ENCODE measurements at regions not wholly inside any gene's neighbourhood (a gene's known extent, or its start where the extent isn't known, plus 50 kb on each side); places are given as distances from the start of the nearest gene placed in this dataset.

GRCh38 chr3:31369637-31370379 lies 162.9 kb upstream of the STT3B start:
- ChIA-PET CTCF (interaction anchor here (2.1 kb wide), 1 partner anchor 9 kb away, joined by 4 read pairs; no protein-coding TSS in a partner anchor), POLR2A (no interaction called here)
- no peaks in the 10 kb centered on the region for H3K36me3 ChIP-seq (ENCODE audit: control insufficient read depth in 2 of 2, extremely low read depth in 1 of 2, insufficient read depth in 2 of 2, low read length in 2 of 2)
- no TSS peak for BruUV-seq (replicated peaks)
- no peak for FAIRE-seq
- no peak overlapping the region for H3K4me3 ChIP-seq (replicated peaks in 1 of 3; ENCODE audit: insufficient read depth in 1 of 3, low read depth in 1 of 3, low read length in 3 of 3)
- H4K20me1 ChIP-seq (replicated peaks; ENCODE audit: control insufficient read depth, extremely low read depth, insufficient read depth, low read length): no peaks in the 10 kb centered on the region
- TF ChIP-seq MYC (IDR thresholded peaks at IDR 0.05; ENCODE audit: low read depth, low read length) (no peak), EZH2 (IDR thresholded peaks at IDR 0.05; ENCODE audit: borderline replicate concordance, low read depth, low read length, severe bottlenecking) (no peak), POLR2AphosphoS5 (IDR thresholded peaks at IDR 0.05; ENCODE audit: insufficient read depth, low read depth, low read length) (no peak), GATA2 (IDR thresholded peaks at IDR 0.05; ENCODE audit: insufficient read depth, insufficient read length, low read depth, low read length) (no peak), JUN (IDR thresholded peaks at IDR 0.05; ENCODE audit: borderline replicate concordance, insufficient read depth, insufficient read length, low read depth) (no peak), MAX (IDR thresholded peaks at IDR 0.05; ENCODE audit: insufficient read depth, insufficient read length) (no peak), POLR2A (IDR thresholded peaks at IDR 0.05; ENCODE audit: low read depth, low read length) (no peak), FOS (IDR thresholded peaks at IDR 0.05; ENCODE audit: borderline replicate concordance, insufficient read depth, low read length) (no peak)
- TF ChIP-seq, protein P1, sequence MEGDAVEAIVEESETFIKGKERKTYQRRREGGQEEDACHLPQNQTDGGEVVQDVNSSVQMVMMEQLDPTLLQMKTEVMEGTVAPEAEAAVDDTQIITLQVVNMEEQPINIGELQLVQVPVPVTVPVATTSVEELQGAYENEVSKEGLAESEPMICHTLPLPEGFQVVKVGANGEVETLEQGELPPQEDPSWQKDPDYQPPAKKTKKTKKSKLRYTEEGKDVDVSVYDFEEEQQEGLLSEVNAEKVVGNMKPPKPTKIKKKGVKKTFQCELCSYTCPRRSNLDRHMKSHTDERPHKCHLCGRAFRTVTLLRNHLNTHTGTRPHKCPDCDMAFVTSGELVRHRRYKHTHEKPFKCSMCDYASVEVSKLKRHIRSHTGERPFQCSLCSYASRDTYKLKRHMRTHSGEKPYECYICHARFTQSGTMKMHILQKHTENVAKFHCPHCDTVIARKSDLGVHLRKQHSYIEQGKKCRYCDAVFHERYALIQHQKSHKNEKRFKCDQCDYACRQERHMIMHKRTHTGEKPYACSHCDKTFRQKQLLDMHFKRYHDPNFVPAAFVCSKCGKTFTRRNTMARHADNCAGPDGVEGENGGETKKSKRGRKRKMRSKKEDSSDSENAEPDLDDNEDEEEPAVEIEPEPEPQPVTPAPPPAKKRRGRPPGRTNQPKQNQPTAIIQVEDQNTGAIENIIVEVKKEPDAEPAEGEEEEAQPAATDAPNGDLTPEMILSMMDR (IDR thresholded peaks at IDR 0.05; ENCODE audit: extremely low read depth in 1 of 2, insufficient read depth in 1 of 2, low read depth in 1 of 2, low read length in 2 of 2): no peak
- H3K79me2 ChIP-seq (ENCODE audit: control insufficient read depth, insufficient read depth, low read length): no peaks in the 10 kb centered on the region
- no peaks in the 10 kb centered on the region for H3K9me1 ChIP-seq (replicated peaks; ENCODE audit: control insufficient read depth, extremely low read depth, insufficient read depth, low read length)
- dilution Hi-C loops (cut with MboI; ENCODE audit: extremely low pct_ligation_motif_present, low sequenced_read_pairs) (no loop called here), intact Hi-C loops (cut with micrococcal nuclease) (no loop called here)
- no peaks in the 10 kb centered on the region for H3K9me3 ChIP-seq (replicated peaks; ENCODE audit: control insufficient read depth, insufficient read depth, low read length)
- H3K27ac ChIP-seq (ENCODE audit: insufficient read depth, low read depth, low read length): no peak overlapping the region
- DNase-seq (ENCODE audit: low read depth, low spot score): peak; percentile 24
- H3K27me3 ChIP-seq (ENCODE audit: control insufficient read depth in 2 of 2, insufficient read depth in 2 of 2, low read length in 2 of 2): no peaks in the 10 kb centered on the region
- peak overlapping the region; percentile 35 for H2AFZ ChIP-seq (ENCODE audit: low read depth, low read length)
- H3K4me1 ChIP-seq (ENCODE audit: control insufficient read depth, extremely low read depth, insufficient read depth, low read length): no peaks in the 10 kb centered on the region
- H3K9ac ChIP-seq (replicated peaks; ENCODE audit: extremely low read depth, insufficient read depth, low read length): no peak overlapping the region
- H3K4me2 ChIP-seq (ENCODE audit: insufficient read depth, low read length): no peak overlapping the region

Data from endothelial cell of umbilical vein (primary cell).